CD4-positive, alpha-beta memory T cell (primary cell): ENCODE measurements at regions not wholly inside any gene's neighbourhood (a gene's known extent, or its start where the extent isn't known, plus 50 kb on each side); places are given as distances from the start of the nearest gene placed in this dataset.
"Not testable (repeated sequence)": the region's sequence is repeated elsewhere in the genome, so short reads cannot be mapped to it uniquely, and the experiment has no call there.

Experiments
- CTCF ChIA-PET: fragments of 350-600 bp; sonication (Branson Sonifier 250); formaldehyde crosslinking; loops from one replicate; lab custom pipeline; 2021; ENCODE audit warnings: inconsistent platforms; ENCODE audit not compliant: partially characterized antibody; lab: Charles Lee
- POLR2A ChIA-PET: fragments of 350-600 bp; sonication (Branson Sonifier 250); formaldehyde crosslinking; loops from one replicate; lab custom pipeline; 2021; ENCODE audit not compliant: partially characterized antibody; lab: Charles Lee
- DNase-seq, 5 donors: peaks; one replicate each; pipeline versions ENCODE4 v3.0.0 to v3.0.0-alpha.2; 2020 to 2022; ENCODE audit warnings: mixed read lengths in 1 of 5
- H3K27ac ChIP-seq: one replicate; pipeline ENCODE4 v1.7.0; 2013; ENCODE audit warnings: low read depth, low read length
- H3K27me3 ChIP-seq: 2 replicates; pipeline ENCODE4 v1.7.0; 2013; ENCODE audit warnings: mild to moderate bottlenecking, low read length, moderate library complexity; ENCODE audit not compliant: insufficient read depth
- H3K36me3 ChIP-seq: 2 replicates; pipeline ENCODE4 v1.7.0; 2013; ENCODE audit warnings: mild to moderate bottlenecking, low read length, moderate library complexity; ENCODE audit not compliant: insufficient read depth
- H3K4me1 ChIP-seq: 2 replicates; pipeline ENCODE4 v1.7.0; 2013; ENCODE audit warnings: mild to moderate bottlenecking, low read length, moderate library complexity; ENCODE audit not compliant: insufficient read depth
- H3K4me3 ChIP-seq, 2 donors: one replicate each; pipeline ENCODE4 v1.7.0; 2013; ENCODE audit warnings: low read length in 2 of 2, mild to moderate bottlenecking in 1 of 2
- H3K9me3 ChIP-seq, 2 donors: one replicate each; pipeline ENCODE4 v1.7.0; 2013; ENCODE audit warnings: low read length in 2 of 2, control low read depth in 1 of 2; ENCODE audit not compliant: control insufficient read depth in 1 of 2
- H3K27ac Mint-ChIP-seq, 7 donors: one replicate each; pipeline ENCODE4 v1.8.0; 2020 to 2021; ENCODE audit warnings: mixed read lengths in 7 of 7, mild to moderate bottlenecking in 6 of 7, inconsistent platforms in 3 of 7, moderate library complexity in 3 of 7
- H3K27me3 Mint-ChIP-seq, 2 donors: one replicate each; pipeline ENCODE4 v1.8.0; 2020 to 2021; ENCODE audit warnings: mixed read lengths in 2 of 2
- H3K36me3 Mint-ChIP-seq, 2 donors: one replicate each; pipeline ENCODE4 v1.8.0; 2020 to 2021; ENCODE audit warnings: mixed read lengths in 2 of 2, inconsistent platforms in 1 of 2, mild to moderate bottlenecking in 1 of 2
- H3K4me1 Mint-ChIP-seq, 4 donors: one replicate each; pipeline ENCODE4 v1.8.0; 2020 to 2021; ENCODE audit warnings: mixed read lengths in 4 of 4, mild to moderate bottlenecking in 1 of 4
- H3K4me3 Mint-ChIP-seq, 8 donors: one replicate each; pipeline ENCODE4 v1.8.0; 2020 to 2021; ENCODE audit warnings: mixed read lengths in 8 of 8, mild to moderate bottlenecking in 7 of 8, moderate library complexity in 6 of 8, inconsistent platforms in 3 of 8
- H3K9me3 Mint-ChIP-seq, 8 donors: one replicate each; pipeline ENCODE4 v1.8.0; 2020 to 2021; ENCODE audit warnings: mixed read lengths in 8 of 8, mild to moderate bottlenecking in 5 of 8, inconsistent platforms in 3 of 8, moderate library complexity in 1 of 8
- intact Hi-C: fragments of 100-400 bp; cut with micrococcal nuclease; formaldehyde crosslinking; loops from one replicate; pipeline ENCODE4 v1.15.1; 2023

DNA sequence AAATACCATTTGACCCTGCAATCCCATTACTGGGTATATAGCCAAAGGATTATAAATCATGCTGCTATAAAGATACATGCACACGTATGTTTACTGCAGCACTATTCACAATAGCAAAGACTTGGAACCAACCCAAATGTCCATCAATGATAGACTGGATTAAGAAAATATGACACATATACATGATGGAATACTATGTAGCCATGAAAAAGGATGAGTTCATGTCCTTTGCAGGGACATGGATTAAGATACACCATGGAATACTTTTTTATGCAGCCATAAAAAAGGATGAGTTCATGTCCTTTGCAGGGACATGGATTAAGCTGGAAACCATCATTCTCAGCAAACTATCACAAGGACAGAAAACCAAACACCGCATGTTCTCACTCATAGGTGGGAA is 226.8 kb upstream of the CTNND2 start:
- H3K27me3 ChIP-seq, H3K36me3 ChIP-seq, H3K27me3 Mint-ChIP-seq, H3K9me3 ChIP-seq, H3K4me3 ChIP-seq, POLR2A ChIA-PET, H3K36me3 Mint-ChIP-seq, H3K4me1 ChIP-seq, CTCF ChIA-PET, H3K4me3 Mint-ChIP-seq, H3K4me1 Mint-ChIP-seq, DNase-seq, H3K27ac Mint-ChIP-seq, H3K27ac ChIP-seq, intact Hi-C loops: not testable (repeated sequence)
- peaks cover 2 to 40% (median 22%) of the 10 kb centered on the region in 8 donors for H3K9me3 Mint-ChIP-seq

DNA sequence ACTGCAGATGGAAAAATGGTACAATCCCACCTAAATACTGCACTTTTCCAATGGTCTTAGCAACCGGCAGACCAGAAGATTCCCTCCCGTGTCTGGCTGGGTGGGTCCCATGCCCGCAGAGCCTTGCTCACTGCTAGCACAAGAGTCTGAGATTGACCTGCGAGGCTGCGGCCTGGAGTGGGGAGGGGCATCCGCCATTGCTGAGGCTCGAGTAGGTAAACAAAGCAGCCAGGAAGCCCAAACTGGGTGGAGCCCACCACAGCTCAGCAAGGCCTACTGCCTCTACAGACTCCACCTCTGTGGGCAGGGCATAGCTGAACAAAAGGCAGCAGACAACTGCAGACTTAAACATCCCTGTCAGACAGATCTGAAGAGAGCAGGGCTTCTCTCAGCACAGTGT is 221.6 kb upstream of the CTNND2 start:
- POLR2A ChIA-PET: no interaction called here

DNA sequence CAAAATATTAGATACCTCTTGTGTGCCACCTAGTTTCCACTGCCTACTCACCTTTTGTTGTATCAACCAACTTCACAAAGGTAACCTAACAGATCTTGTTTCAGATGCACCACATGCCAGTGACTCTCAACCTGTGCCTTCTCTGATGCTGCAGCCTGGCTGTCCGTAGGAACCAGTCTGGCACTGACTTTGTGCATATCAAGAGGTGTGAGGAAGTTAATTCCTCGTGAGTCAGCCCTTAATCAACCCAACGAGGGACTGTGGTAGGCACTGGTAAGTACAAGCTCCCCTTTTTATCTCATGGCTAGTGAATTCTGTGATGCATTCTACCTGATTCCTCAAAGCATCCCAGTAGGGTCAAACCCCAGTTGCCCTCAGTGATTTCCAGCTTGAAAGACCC is 215.4 kb upstream of the CTNND2 start:
- no peaks in the 10 kb centered on the region for H3K4me1 Mint-ChIP-seq
- H3K27me3 Mint-ChIP-seq: no peaks in the 10 kb centered on the region
- Histone ChIP-seq H3K4me3 (no peak overlapping the region), H3K9me3 (no peaks in the 10 kb centered on the region), H3K27ac (no peak overlapping the region), H3K4me1 (no peaks in the 10 kb centered on the region), H3K36me3 (no peaks in the 10 kb centered on the region), H3K27me3 (no peaks in the 10 kb centered on the region)
- POLR2A ChIA-PET: no interaction called here
- CTCF ChIA-PET: no interaction called here
- H3K27ac Mint-ChIP-seq: no peak overlapping the region
- no peak overlapping the region for H3K4me3 Mint-ChIP-seq
- peaks cover 2 to 10% (median 5%) of the 10 kb centered on the region in 8 donors for H3K9me3 Mint-ChIP-seq
- no peak for DNase-seq
- H3K36me3 Mint-ChIP-seq: no peaks in the 10 kb centered on the region
- intact Hi-C loops: no loop called here

More for the DNA sequence above, 221.6 kb upstream of the CTNND2 start:
- no peak for DNase-seq
- Histone ChIP-seq H3K9me3 (no peaks in the 10 kb centered on the region), H3K36me3 (no peaks in the 10 kb centered on the region), H3K4me1 (no peaks in the 10 kb centered on the region), H3K27me3 (no peaks in the 10 kb centered on the region), H3K27ac (no peak overlapping the region), H3K4me3 (no peak overlapping the region)
- no peak overlapping the region for H3K27ac Mint-ChIP-seq
- no peaks in the 10 kb centered on the region for H3K27me3 Mint-ChIP-seq
- H3K4me3 Mint-ChIP-seq: no peak overlapping the region
- H3K36me3 Mint-ChIP-seq: no peaks in the 10 kb centered on the region
- H3K9me3 Mint-ChIP-seq: peaks cover 2 to 20% (median 11%) of the 10 kb centered on the region in 8 donors
- H3K4me1 Mint-ChIP-seq: no peaks in the 10 kb centered on the region
- intact Hi-C loops: no loop called here
- CTCF ChIA-PET: no interaction called here

DNA sequence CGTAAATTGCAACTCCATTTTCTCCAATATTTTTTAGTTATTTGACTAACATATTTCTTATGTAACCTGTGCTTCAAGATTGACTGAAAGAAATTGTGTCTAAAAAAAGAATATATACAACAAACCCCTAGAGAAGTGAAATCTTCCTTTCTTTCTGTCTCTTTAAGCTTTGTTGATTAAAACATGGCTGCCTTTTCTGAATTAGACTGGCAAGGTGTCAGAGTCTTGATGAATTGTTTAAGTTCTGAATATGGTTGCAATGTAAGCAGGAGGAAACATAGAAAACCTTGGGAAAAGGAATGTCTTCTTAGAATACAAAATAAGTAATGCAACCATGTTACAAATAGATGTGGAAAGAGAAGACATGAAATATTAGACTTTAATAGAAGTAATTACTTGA is 209.8 kb upstream of the CTNND2 start:
- DNase-seq: no peak
- Mint-ChIP-seq H3K36me3 (no peaks in the 10 kb centered on the region), H3K4me1 (no peaks in the 10 kb centered on the region), H3K27me3 (no peaks in the 10 kb centered on the region), H3K9me3 (peaks cover 0 to 9% (median 5%) of the 10 kb centered on the region in 8 donors), H3K4me3 (no peak overlapping the region), H3K27ac (no peak overlapping the region)
- Histone ChIP-seq H3K4me1 (no peaks in the 10 kb centered on the region), H3K27me3 (no peaks in the 10 kb centered on the region), H3K4me3 (no peak overlapping the region), H3K27ac (no peak overlapping the region), H3K36me3 (no peaks in the 10 kb centered on the region), H3K9me3 (no peaks in the 10 kb centered on the region)
- ChIA-PET POLR2A (no interaction called here), CTCF (no interaction called here)
- intact Hi-C loops: no loop called here

DNA sequence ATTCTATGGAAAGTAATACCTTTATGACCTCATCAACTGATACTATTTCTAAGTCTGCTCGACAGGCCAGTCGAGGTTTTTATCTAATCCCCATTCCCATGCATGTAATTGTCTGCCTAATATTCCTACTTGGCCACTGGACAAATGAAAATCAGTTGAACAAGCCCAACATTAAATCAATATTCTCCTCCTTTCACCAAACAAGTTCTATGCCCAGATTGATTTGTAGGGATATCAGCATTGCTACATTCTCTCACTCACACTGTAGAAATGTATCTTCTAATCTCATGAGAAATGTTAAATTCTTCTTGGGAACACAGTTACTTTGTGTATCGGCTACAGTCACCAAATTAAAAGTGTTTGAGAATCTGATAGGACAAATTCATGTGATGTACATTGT is 208.8 kb upstream of the CTNND2 start:
- Mint-ChIP-seq H3K27ac (no peak overlapping the region), H3K9me3 (peaks cover 0 to 9% (median 5%) of the 10 kb centered on the region in 8 donors), H3K4me1 (no peaks in the 10 kb centered on the region), H3K4me3 (no peak overlapping the region), H3K27me3 (no peaks in the 10 kb centered on the region), H3K36me3 (no peaks in the 10 kb centered on the region)
- H3K27ac ChIP-seq: no peak overlapping the region
- H3K4me1 ChIP-seq: no peaks in the 10 kb centered on the region
- no peak overlapping the region for H3K4me3 ChIP-seq
- ChIA-PET CTCF (no interaction called here), POLR2A (no interaction called here)
- no peaks in the 10 kb centered on the region for H3K27me3 ChIP-seq
- no peak for DNase-seq
- H3K36me3 ChIP-seq: no peaks in the 10 kb centered on the region
- H3K9me3 ChIP-seq: no peaks in the 10 kb centered on the region
- intact Hi-C loops: no loop called here

DNA sequence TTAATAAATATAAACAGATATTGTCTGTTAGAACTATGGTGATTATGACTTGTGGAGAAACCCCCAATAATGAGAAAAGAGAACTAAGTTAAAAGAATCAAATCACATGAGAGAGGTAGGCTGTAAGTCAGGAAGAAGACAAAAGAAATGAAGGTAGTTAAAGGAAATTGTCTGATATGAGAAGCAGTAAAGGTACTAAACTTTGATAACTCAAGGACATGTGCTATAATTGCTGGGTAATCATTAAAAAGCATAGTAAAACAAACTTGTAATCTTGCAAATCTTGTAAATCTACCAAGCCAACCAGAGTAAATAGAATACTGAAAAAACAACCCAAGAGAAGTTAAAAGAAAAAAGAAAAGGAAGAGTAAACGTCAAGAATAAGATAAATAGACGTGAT is 207.0 kb upstream of the CTNND2 start:
- Histone ChIP-seq H3K27me3 (no peaks in the 10 kb centered on the region), H3K4me3 (no peak overlapping the region), H3K4me1 (no peaks in the 10 kb centered on the region), H3K36me3 (no peaks in the 10 kb centered on the region), H3K9me3 (no peaks in the 10 kb centered on the region), H3K27ac (no peak overlapping the region)
- Mint-ChIP-seq H3K27ac (no peak overlapping the region), H3K27me3 (no peaks in the 10 kb centered on the region), H3K4me3 (no peak overlapping the region), H3K4me1 (no peaks in the 10 kb centered on the region), H3K9me3 (peaks cover 0 to 7% (median 3%) of the 10 kb centered on the region in 8 donors), H3K36me3 (no peaks in the 10 kb centered on the region)
- DNase-seq: no peak
- CTCF ChIA-PET: no interaction called here
- POLR2A ChIA-PET: no interaction called here
- intact Hi-C loops: no loop called here

DNA sequence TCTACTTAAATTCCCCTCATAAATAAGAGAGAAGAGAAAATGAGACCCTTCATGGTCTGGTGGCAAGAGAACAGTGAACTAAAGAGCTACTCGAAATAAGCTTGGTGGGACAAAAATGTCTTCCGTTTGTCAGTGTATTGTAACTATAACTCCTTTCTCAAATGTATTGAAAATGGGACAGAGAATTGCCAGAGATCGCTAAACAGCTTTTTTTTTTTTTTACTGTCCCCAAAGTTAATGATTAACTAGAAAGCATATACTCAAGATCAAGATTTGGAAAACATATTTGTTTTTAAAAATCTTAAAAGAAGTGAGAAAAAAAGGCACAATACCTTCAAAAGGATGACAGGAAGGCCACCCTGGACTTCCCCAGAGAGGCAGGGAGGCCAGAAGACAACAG is 206.4 kb upstream of the CTNND2 start:
- no peaks in the 10 kb centered on the region for H3K36me3 ChIP-seq
- ChIA-PET POLR2A (no interaction called here), CTCF (no interaction called here)
- H3K27ac ChIP-seq: no peak overlapping the region
- no peaks in the 10 kb centered on the region for H3K27me3 ChIP-seq
- no peak overlapping the region for H3K27ac Mint-ChIP-seq
- no peaks in the 10 kb centered on the region for H3K4me1 ChIP-seq
- H3K36me3 Mint-ChIP-seq: no peaks in the 10 kb centered on the region
- H3K4me1 Mint-ChIP-seq: no peaks in the 10 kb centered on the region
- no peak for DNase-seq
- no peak overlapping the region for H3K4me3 ChIP-seq
- H3K9me3 Mint-ChIP-seq: peaks cover 0 to 5% (median 3%) of the 10 kb centered on the region in 8 donors
- H3K9me3 ChIP-seq: no peaks in the 10 kb centered on the region
- intact Hi-C loops: no loop called here
- H3K27me3 Mint-ChIP-seq: no peaks in the 10 kb centered on the region
- H3K4me3 Mint-ChIP-seq: no peak overlapping the region

GRCh38 chr5:12109075-12109688 is 204.9 kb upstream of the CTNND2 start:
- H3K4me1 Mint-ChIP-seq: no peaks in the 10 kb centered on the region
- Histone ChIP-seq H3K27ac (no peak overlapping the region), H3K4me1 (no peaks in the 10 kb centered on the region), H3K27me3 (no peaks in the 10 kb centered on the region), H3K36me3 (no peaks in the 10 kb centered on the region), H3K4me3 (no peak overlapping the region), H3K9me3 (no peaks in the 10 kb centered on the region)
- H3K9me3 Mint-ChIP-seq: peaks cover 0 to 4% (median 2%) of the 10 kb centered on the region in 8 donors
- H3K36me3 Mint-ChIP-seq: no peaks in the 10 kb centered on the region
- intact Hi-C loops: no loop called here
- ChIA-PET POLR2A (no interaction called here), CTCF (interaction anchor here (0.8 kb wide), 1 partner anchor 12 kb away, joined by 3 read pairs; no protein-coding TSS in a partner anchor)
- no peak overlapping the region for H3K27ac Mint-ChIP-seq
- H3K27me3 Mint-ChIP-seq: no peaks in the 10 kb centered on the region
- H3K4me3 Mint-ChIP-seq: no peak overlapping the region
- no peak for DNase-seq
